ENCODE measurements at regions not wholly inside any gene's neighbourhood (a gene's known extent, or its start where the extent isn't known, plus 50 kb on each side); places are given as distances from the start of the nearest gene placed in this dataset.

GRCh38 chr12:97784904-97785303 is 322.3 kb downstream of the RMST start:
- H3K27me3 ChIP-seq (ENCODE audit: control insufficient read depth, low read length): no peaks in the 10 kb centered on the region
- no peaks in the 10 kb centered on the region for H3K36me3 ChIP-seq (ENCODE audit: control insufficient read depth, low read length)
- H3K4me2 ChIP-seq (ENCODE audit: low read length): no peak overlapping the region
- no peaks in the 10 kb centered on the region for H4K20me1 ChIP-seq (ENCODE audit: control insufficient read depth, insufficient read depth, low read depth, low read length)
- H3K4me1 ChIP-seq (ENCODE audit: control insufficient read depth, low read length): no peaks in the 10 kb centered on the region
- H3F3A ChIP-seq (ENCODE audit: control insufficient read depth, insufficient read depth): no peaks in the 10 kb centered on the region
- H3K79me2 ChIP-seq (ENCODE audit: control insufficient read depth, low read length): no peaks in the 10 kb centered on the region
- no peak overlapping the region for H3K4me3 ChIP-seq (ENCODE audit: low read length)
- no peaks in the 10 kb centered on the region for H3K9me3 ChIP-seq (ENCODE audit: control insufficient read depth, insufficient read depth, low read length)
- no peaks in the 10 kb centered on the region for H3K9me2 ChIP-seq (replicated peaks; ENCODE audit: control insufficient read depth, low read length)
- no peak for TF ChIP-seq EZH2phosphoT487 (IDR thresholded peaks at IDR 0.05; ENCODE audit: borderline replicate concordance, low read length)
- TF ChIP-seq, protein P1, sequence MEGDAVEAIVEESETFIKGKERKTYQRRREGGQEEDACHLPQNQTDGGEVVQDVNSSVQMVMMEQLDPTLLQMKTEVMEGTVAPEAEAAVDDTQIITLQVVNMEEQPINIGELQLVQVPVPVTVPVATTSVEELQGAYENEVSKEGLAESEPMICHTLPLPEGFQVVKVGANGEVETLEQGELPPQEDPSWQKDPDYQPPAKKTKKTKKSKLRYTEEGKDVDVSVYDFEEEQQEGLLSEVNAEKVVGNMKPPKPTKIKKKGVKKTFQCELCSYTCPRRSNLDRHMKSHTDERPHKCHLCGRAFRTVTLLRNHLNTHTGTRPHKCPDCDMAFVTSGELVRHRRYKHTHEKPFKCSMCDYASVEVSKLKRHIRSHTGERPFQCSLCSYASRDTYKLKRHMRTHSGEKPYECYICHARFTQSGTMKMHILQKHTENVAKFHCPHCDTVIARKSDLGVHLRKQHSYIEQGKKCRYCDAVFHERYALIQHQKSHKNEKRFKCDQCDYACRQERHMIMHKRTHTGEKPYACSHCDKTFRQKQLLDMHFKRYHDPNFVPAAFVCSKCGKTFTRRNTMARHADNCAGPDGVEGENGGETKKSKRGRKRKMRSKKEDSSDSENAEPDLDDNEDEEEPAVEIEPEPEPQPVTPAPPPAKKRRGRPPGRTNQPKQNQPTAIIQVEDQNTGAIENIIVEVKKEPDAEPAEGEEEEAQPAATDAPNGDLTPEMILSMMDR (IDR thresholded peaks at IDR 0.05; ENCODE audit: low read depth, low read length, poor library complexity, severe bottlenecking): no peak
- H3K27ac ChIP-seq (ENCODE audit: low read depth, low read length): no peak overlapping the region

DNA sequence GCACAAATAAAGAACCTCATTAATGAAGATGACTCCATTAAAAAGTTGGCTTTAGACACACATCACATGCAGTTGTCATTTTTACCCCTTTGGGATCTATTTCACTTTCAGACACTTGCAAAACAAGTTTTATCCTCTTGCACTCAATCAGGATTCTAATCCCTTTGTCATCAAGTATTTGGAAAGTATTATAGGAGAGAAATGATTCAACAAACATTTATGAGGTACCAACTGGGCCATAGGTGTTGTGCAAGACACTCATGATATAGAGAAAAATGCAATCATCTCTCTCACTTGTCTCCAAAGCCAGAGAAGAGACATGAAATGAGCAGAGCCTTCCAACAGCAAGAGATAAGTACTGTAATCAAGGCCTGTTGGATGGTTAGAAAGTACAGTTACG is 327.7 kb downstream of the RMST start:
- Histone ChIP-seq H3K36me3 (ENCODE audit: control insufficient read depth, low read length) (no peaks in the 10 kb centered on the region), H3K4me2 (ENCODE audit: low read length) (no peak overlapping the region), H3F3A (ENCODE audit: control insufficient read depth, insufficient read depth) (no peaks in the 10 kb centered on the region), H3K9me3 (ENCODE audit: control insufficient read depth, insufficient read depth, low read length) (peaks cover 8% of the 10 kb centered on the region; the same call in 1 of the 2 replicates), H3K27ac (ENCODE audit: low read depth, low read length) (no peak overlapping the region), H3K79me2 (ENCODE audit: control insufficient read depth, low read length) (no peaks in the 10 kb centered on the region), H3K4me1 (ENCODE audit: control insufficient read depth, low read length) (no peaks in the 10 kb centered on the region), H3K27me3 (ENCODE audit: control insufficient read depth, low read length) (no peaks in the 10 kb centered on the region), H3K4me3 (ENCODE audit: low read length) (no peak overlapping the region), H4K20me1 (ENCODE audit: control insufficient read depth, insufficient read depth, low read depth, low read length) (no peaks in the 10 kb centered on the region), H3K9me2 (replicated peaks; ENCODE audit: control insufficient read depth, low read length) (no peaks in the 10 kb centered on the region; the same call in 1 of the 2 replicates)
- TF ChIP-seq EZH2phosphoT487 (IDR thresholded peaks at IDR 0.05; ENCODE audit: borderline replicate concordance, low read length): no peak
- TF ChIP-seq, protein P1 (IDR thresholded peaks at IDR 0.05; ENCODE audit: low read depth, low read length, poor library complexity, severe bottlenecking): no peak

GRCh38 chr12:97797473-97797872 is 334.9 kb downstream of the RMST start:
- H3K9me2 ChIP-seq (replicated peaks; ENCODE audit: control insufficient read depth, low read length): no peaks in the 10 kb centered on the region
- no peaks in the 10 kb centered on the region for H4K20me1 ChIP-seq (ENCODE audit: control insufficient read depth, insufficient read depth, low read depth, low read length)
- H3F3A ChIP-seq (ENCODE audit: control insufficient read depth, insufficient read depth): no peaks in the 10 kb centered on the region
- H3K27ac ChIP-seq (ENCODE audit: low read depth, low read length): no peak overlapping the region
- H3K4me1 ChIP-seq (ENCODE audit: control insufficient read depth, low read length): no peaks in the 10 kb centered on the region
- H3K4me2 ChIP-seq (ENCODE audit: low read length): no peak overlapping the region
- H3K4me3 ChIP-seq (ENCODE audit: low read length): no peak overlapping the region
- TF ChIP-seq, protein P1 (IDR thresholded peaks at IDR 0.05; ENCODE audit: low read depth, low read length, poor library complexity, severe bottlenecking): no peak
- no peak for TF ChIP-seq EZH2phosphoT487 (IDR thresholded peaks at IDR 0.05; ENCODE audit: borderline replicate concordance, low read length)
- no peaks in the 10 kb centered on the region for H3K79me2 ChIP-seq (ENCODE audit: control insufficient read depth, low read length)
- H3K27me3 ChIP-seq (ENCODE audit: control insufficient read depth, low read length): no peaks in the 10 kb centered on the region
- H3K9me3 ChIP-seq (ENCODE audit: control insufficient read depth, insufficient read depth, low read length): peaks cover 3% of the 10 kb centered on the region; the same call in 1 of the 2 replicates
- no peaks in the 10 kb centered on the region for H3K36me3 ChIP-seq (ENCODE audit: control insufficient read depth, low read length)

All from DOHH2 (cell line).